ENCODE measurements at regions not wholly inside any gene's neighbourhood (a gene's known extent, or its start where the extent isn't known, plus 50 kb on each side); places are given as distances from the start of the nearest gene placed in this dataset.

DNA sequence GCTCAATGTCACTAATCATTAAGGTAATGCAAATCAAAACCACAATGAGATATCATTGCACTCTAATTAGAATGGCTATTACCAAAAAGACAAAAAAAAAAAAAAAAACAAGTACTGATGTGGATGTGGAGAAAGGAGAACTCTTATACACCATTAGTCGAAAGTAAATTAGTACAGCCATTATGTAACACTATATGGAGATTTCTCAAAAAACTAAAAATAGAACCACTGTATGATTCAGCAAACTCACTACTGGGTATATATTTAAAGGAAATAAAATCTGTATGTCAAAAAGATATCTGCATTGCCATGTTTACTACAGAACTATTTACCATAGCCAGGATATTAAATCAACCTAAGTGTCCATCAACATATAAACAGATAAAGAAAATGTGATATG is 265.4 kb upstream of the ARHGAP20 start:
- Histone ChIP-seq H3K9ac (ENCODE audit: insufficient read length) (no peak overlapping the region), H3K27ac (no peak overlapping the region), H3K36me3 (ENCODE audit: insufficient read depth, low read length) (no peaks in the 10 kb centered on the region), H3K4me3 (no peak overlapping the region), H3K9me3 (ENCODE audit: low read depth, low read length) (no peaks in the 10 kb centered on the region)
- TF ChIP-seq EZH2 (IDR thresholded peaks at IDR 0.05) = no peak
- no peak for TF ChIP-seq POLR2AphosphoS5 (IDR thresholded peaks at IDR 0.05; ENCODE audit: borderline replicate concordance, low read depth, low read length)
- no peak for TF ChIP-seq FOXP2 (optimal IDR thresholded peaks at IDR 0.05; ENCODE audit: control extremely low read depth, extremely low read length, insufficient read depth)
- DNase-seq (ENCODE audit: low read depth, low spot score) = no peak

DNA sequence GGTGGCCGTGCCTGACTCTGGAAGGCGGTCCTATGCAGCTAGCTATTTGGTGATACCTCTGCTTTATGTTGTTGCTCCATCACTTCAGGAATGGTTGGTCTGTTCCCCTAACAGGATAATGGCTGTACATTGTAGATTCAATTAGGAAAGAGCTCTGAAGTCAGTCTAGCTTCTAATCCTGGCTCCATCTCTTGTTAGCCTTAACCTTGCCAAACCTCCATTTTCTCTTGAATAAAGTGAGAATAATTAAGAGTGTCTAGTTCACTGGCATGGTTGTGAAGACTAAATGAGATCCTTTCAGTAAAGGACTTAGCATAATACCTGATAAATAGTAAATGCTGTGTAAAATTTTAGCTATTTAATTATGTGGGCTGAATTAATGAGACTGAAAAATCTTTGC is 262.5 kb upstream of the ARHGAP20 start:
- H3K4me3 ChIP-seq = no peak overlapping the region
- H3K27ac ChIP-seq = peak overlapping the region; percentile 53; the same call in 1 of the 2 replicates
- no peak overlapping the region for H3K9ac ChIP-seq (ENCODE audit: insufficient read length)
- no peak for TF ChIP-seq POLR2AphosphoS5 (IDR thresholded peaks at IDR 0.05; ENCODE audit: borderline replicate concordance, low read depth, low read length)
- TF ChIP-seq EZH2 (IDR thresholded peaks at IDR 0.05) = no peak
- no peak for TF ChIP-seq FOXP2 (optimal IDR thresholded peaks at IDR 0.05; ENCODE audit: control extremely low read depth, extremely low read length, insufficient read depth)
- H3K9me3 ChIP-seq (ENCODE audit: low read depth, low read length) = no peaks in the 10 kb centered on the region
- no peaks in the 10 kb centered on the region for H3K36me3 ChIP-seq (ENCODE audit: insufficient read depth, low read length)
- no peak for DNase-seq (ENCODE audit: low read depth, low spot score)

DNA sequence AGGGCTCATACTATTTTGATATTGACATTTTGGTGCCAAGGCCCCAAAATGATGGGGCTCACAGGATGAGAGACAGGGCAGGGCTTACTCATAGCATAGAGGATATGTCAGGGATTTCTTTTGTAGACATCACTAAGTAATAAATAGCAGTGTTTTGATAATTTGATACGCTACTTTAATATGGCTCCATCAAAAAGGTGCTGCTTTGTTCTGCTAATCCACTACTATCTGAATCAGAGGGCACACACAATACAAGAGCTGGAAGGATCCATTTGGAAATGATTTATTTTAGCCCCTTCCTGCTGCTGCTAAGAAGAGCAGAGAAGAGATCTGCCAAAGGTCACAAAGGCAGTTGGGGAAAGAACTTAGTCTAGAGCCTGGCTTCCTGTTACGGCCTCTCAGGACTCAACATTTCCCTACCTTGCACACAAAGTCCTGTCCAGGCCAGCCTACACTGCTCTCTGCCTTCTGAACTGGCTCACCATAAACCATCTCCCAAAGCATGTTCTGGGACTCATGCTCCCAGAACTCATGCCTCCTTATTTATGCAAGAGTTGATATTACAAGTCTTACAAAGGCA is 261.3 kb upstream of the ARHGAP20 start:
- DNase-seq (ENCODE audit: low read depth, low spot score) = no peak
- no peaks in the 10 kb centered on the region for H3K36me3 ChIP-seq (ENCODE audit: insufficient read depth, low read length)
- no peak overlapping the region for H3K27ac ChIP-seq
- H3K9me3 ChIP-seq (ENCODE audit: low read depth, low read length) = no peaks in the 10 kb centered on the region
- TF ChIP-seq FOXP2 (optimal IDR thresholded peaks at IDR 0.05; ENCODE audit: control extremely low read depth, extremely low read length, insufficient read depth) = no peak
- no peak for TF ChIP-seq POLR2AphosphoS5 (IDR thresholded peaks at IDR 0.05; ENCODE audit: borderline replicate concordance, low read depth, low read length)
- no peak for TF ChIP-seq EZH2 (IDR thresholded peaks at IDR 0.05)
- H3K4me3 ChIP-seq = no peak overlapping the region
- no peak overlapping the region for H3K9ac ChIP-seq (ENCODE audit: insufficient read length)

DNA sequence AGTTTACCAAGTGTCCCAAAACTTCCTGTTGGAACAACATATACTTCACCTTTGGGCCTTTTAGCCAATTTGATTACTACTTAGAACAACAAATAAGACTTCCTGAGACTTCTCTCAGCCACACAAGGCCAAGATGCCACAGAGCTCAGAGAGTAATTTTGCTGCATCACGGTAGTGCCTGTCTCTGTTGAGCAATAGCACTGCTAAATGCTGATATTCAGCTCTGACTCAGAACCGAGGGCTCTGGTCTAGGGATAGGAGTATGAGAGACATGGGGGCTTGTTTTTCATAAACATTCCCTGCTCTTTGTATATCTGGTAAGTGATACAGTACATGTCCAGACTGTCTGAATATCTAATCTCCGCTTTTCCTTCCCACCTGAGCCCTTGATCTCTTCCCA is 260.4 kb upstream of the ARHGAP20 start:
- TF ChIP-seq POLR2AphosphoS5 (IDR thresholded peaks at IDR 0.05; ENCODE audit: borderline replicate concordance, low read depth, low read length) (no peak), FOXP2 (optimal IDR thresholded peaks at IDR 0.05; ENCODE audit: control extremely low read depth, extremely low read length, insufficient read depth) (no peak), EZH2 (IDR thresholded peaks at IDR 0.05) (no peak)
- no peak for DNase-seq (ENCODE audit: low read depth, low spot score)
- Histone ChIP-seq H3K4me3 (no peak overlapping the region), H3K27ac (no peak overlapping the region), H3K36me3 (ENCODE audit: insufficient read depth, low read length) (no peaks in the 10 kb centered on the region), H3K9ac (ENCODE audit: insufficient read length) (no peak overlapping the region), H3K9me3 (ENCODE audit: low read depth, low read length) (no peaks in the 10 kb centered on the region)

DNA sequence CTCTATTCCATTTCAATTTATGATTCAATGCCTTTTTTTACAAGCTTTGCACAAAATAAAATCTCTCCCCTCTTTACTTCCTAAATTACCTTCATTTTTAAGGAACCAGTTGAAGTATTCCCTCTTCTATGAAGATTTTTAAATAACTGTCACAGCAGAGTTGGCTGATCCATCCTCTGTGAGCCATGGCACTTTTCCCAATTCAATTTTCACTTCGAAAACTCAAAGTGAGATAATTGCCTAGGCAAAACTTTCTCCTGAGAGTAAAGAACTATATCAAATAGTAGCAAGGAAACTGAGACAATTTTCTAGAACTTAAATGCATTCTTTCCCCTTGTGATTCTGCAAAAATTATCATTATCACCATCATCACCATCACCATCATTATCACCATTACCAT is 259.9 kb upstream of the ARHGAP20 start:
- no peaks in the 10 kb centered on the region for H3K36me3 ChIP-seq (ENCODE audit: insufficient read depth, low read length)
- no peak overlapping the region for H3K27ac ChIP-seq
- H3K9me3 ChIP-seq (ENCODE audit: low read depth, low read length) = no peaks in the 10 kb centered on the region
- H3K9ac ChIP-seq (ENCODE audit: insufficient read length) = no peak overlapping the region
- TF ChIP-seq FOXP2 (optimal IDR thresholded peaks at IDR 0.05; ENCODE audit: control extremely low read depth, extremely low read length, insufficient read depth) (no peak), POLR2AphosphoS5 (IDR thresholded peaks at IDR 0.05; ENCODE audit: borderline replicate concordance, low read depth, low read length) (no peak), EZH2 (IDR thresholded peaks at IDR 0.05) (no peak)
- no peak overlapping the region for H3K4me3 ChIP-seq
- DNase-seq (ENCODE audit: low read depth, low spot score) = no peak

DNA sequence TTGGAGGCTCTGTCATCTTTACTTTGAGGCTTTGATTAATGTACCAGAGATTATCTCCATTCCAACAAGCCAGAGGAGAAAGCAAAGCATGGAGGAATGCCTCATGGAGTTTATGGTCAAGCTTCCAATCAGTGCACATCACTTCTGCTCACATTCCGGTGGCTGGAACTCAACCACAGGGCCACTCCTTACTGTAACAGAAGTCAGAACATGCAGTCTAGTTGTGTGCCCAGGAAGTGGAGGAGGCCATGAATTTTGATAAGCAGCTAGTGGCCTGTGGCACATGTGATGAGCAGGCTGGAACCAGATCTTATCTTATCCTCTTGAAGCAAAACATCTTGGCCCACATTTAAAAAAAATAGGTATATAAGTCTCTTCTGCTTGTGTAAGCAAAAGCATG is 258.9 kb upstream of the ARHGAP20 start:
- no peak overlapping the region for H3K9ac ChIP-seq (ENCODE audit: insufficient read length)
- no peaks in the 10 kb centered on the region for H3K36me3 ChIP-seq (ENCODE audit: insufficient read depth, low read length)
- H3K4me3 ChIP-seq = no peak overlapping the region
- H3K9me3 ChIP-seq (ENCODE audit: low read depth, low read length) = no peaks in the 10 kb centered on the region
- TF ChIP-seq EZH2 (IDR thresholded peaks at IDR 0.05) (no peak), POLR2AphosphoS5 (IDR thresholded peaks at IDR 0.05; ENCODE audit: borderline replicate concordance, low read depth, low read length) (no peak), FOXP2 (optimal IDR thresholded peaks at IDR 0.05; ENCODE audit: control extremely low read depth, extremely low read length, insufficient read depth) (no peak)
- DNase-seq (ENCODE audit: low read depth, low spot score) = no peak
- H3K27ac ChIP-seq = no peak overlapping the region

DNA sequence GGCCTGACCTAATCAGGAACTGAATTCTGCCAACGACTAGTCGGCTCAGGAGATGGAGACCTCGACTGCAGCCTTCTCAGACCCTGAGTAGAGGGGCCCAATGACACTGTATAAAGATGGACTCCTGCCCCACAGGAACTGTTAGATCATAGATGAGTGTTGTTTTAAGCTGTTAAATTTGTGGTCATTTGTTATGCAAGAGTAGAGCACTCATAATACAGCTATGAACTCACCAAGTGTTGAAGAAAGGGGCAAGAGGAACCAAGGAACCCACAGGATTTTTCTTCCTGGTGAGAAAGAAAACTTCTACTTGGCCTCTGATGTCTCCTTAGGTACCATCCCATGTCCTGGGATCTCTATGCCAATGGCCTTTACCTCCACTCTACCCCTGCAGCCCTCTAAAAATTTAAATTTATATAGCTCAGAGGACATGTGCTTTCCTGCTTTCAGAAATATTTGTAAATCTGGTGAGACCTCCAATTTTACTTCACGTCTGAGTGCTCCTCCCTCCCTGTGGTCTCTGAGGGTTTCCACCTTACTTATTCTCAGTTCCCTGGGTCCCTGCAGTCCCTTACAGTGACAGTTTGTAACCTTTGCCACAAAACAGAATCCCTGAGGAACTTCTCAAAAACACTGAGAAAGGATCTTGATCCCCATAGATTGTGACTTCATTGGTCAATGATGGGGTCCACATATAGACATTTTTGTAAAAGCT is 256.3 kb upstream of the ARHGAP20 start:
- no peak for TF ChIP-seq EZH2 (IDR thresholded peaks at IDR 0.05)
- TF ChIP-seq POLR2AphosphoS5 (IDR thresholded peaks at IDR 0.05; ENCODE audit: borderline replicate concordance, low read depth, low read length) = no peak
- Histone ChIP-seq H3K4me3 (no peak overlapping the region), H3K9me3 (ENCODE audit: low read depth, low read length) (no peaks in the 10 kb centered on the region), H3K27ac (no peak overlapping the region), H3K9ac (ENCODE audit: insufficient read length) (no peak overlapping the region), H3K36me3 (ENCODE audit: insufficient read depth, low read length) (no peaks in the 10 kb centered on the region)
- no peak for DNase-seq (ENCODE audit: low read depth, low spot score)

DNA sequence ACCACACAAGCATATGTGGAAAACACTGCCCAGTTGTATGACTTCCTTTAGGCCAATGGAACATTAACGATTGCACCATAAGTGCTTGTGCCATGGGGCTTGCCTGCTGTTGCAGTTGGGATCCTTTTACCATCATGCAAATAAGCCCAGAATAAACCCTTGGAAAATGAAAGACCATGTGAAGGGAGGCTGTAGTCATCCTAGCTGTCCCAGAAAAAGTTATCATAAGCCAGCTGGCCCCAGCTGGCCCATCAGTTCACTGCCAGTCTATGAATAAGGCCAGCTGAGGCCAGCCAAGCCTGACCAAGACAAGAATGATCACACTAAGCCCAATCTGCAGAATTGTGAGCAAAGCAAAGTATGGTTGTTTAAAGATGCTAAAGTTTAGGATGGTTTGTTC is 253.9 kb upstream of the ARHGAP20 start:
- no peaks in the 10 kb centered on the region for H3K9me3 ChIP-seq (ENCODE audit: low read depth, low read length)
- DNase-seq (ENCODE audit: low read depth, low spot score) = no peak
- TF ChIP-seq EZH2 (IDR thresholded peaks at IDR 0.05) (no peak), FOXP2 (optimal IDR thresholded peaks at IDR 0.05; ENCODE audit: control extremely low read depth, extremely low read length, insufficient read depth) (no peak), POLR2AphosphoS5 (IDR thresholded peaks at IDR 0.05; ENCODE audit: borderline replicate concordance, low read depth, low read length) (no peak)
- H3K27ac ChIP-seq = no peak overlapping the region
- no peak overlapping the region for H3K4me3 ChIP-seq
- H3K36me3 ChIP-seq (ENCODE audit: insufficient read depth, low read length) = no peaks in the 10 kb centered on the region
- no peak overlapping the region for H3K9ac ChIP-seq (ENCODE audit: insufficient read length)

Measured in SK-N-MC (cell line).